ENCODE measurements at regions not wholly inside any gene's neighbourhood (a gene's known extent, or its start where the extent isn't known, plus 50 kb on each side); places are given as distances from the start of the nearest gene placed in this dataset.

GRCh38 chr1:222370913-222371675, 176.8 kb downstream of the HHIPL2 start:
- DNase-seq (ENCODE audit: low read depth in 4 of 4, low spot score in 2 of 4), result no peak

GRCh38 chr1:222370081-222370912, 177.6 kb downstream of the HHIPL2 start:
- DNase-seq (ENCODE audit: low read depth in 4 of 4, low spot score in 2 of 4), result no peak

- no peak for DNase-seq (ENCODE audit: low read depth in 4 of 4, low spot score in 2 of 4)
These were observed 178.8 kb downstream of the HHIPL2 start for GRCh38 chr1:222369148-222369547.

- no peak for DNase-seq (ENCODE audit: low read depth in 4 of 4, low spot score in 2 of 4)
These were observed 189.8 kb downstream of the HHIPL2 start for GRCh38 chr1:222358100-222358499.

GRCh38 chr1:222357252-222357651, 190.7 kb downstream of the HHIPL2 start:
- DNase-seq (ENCODE audit: low read depth in 4 of 4, low spot score in 2 of 4), result no peak

- DNase-seq (ENCODE audit: low read depth in 4 of 4, low spot score in 2 of 4), result no peak
These were observed 200.3 kb downstream of the HHIPL2 start for GRCh38 chr1:222347627-222348026.

- DNase-seq (ENCODE audit: low read depth in 4 of 4, low spot score in 2 of 4), result no peak
These were observed 200.9 kb downstream of the HHIPL2 start for GRCh38 chr1:222346955-222347354.

GRCh38 chr1:222339376-222339947, 208.4 kb downstream of the HHIPL2 start:
- DNase-seq (ENCODE audit: low read depth in 4 of 4, low spot score in 2 of 4), result no peak

- DNase-seq (ENCODE audit: low read depth in 4 of 4, low spot score in 2 of 4), result no peak
These were observed 212.3 kb downstream of the HHIPL2 start for GRCh38 chr1:222335586-222335985.

- DNase-seq (ENCODE audit: low read depth in 4 of 4, low spot score in 2 of 4), result no peak
These were observed 213.8 kb downstream of the HHIPL2 start for GRCh38 chr1:222334026-222334680.

- no peak for DNase-seq (ENCODE audit: low read depth in 4 of 4, low spot score in 2 of 4)
These were observed 216.1 kb downstream of the HHIPL2 start for GRCh38 chr1:222331765-222332164.

GRCh38 chr1:222331340-222331739, 216.6 kb downstream of the HHIPL2 start:
- DNase-seq (ENCODE audit: low read depth in 4 of 4, low spot score in 2 of 4), result no peak

- DNase-seq (ENCODE audit: low read depth in 4 of 4, low spot score in 2 of 4), result no peak
These were observed 218.3 kb downstream of the HHIPL2 start for GRCh38 chr1:222329493-222330045.

GRCh38 chr1:222326710-222327036, 221.2 kb downstream of the HHIPL2 start:
- no peak for DNase-seq (ENCODE audit: low read depth in 4 of 4, low spot score in 2 of 4)

- DNase-seq (ENCODE audit: low read depth in 4 of 4, low spot score in 2 of 4), result no peak
These were observed 221.7 kb downstream of the HHIPL2 start for GRCh38 chr1:222326006-222326709.

- DNase-seq (ENCODE audit: low read depth in 4 of 4, low spot score in 2 of 4), result no peak
These were observed 222.4 kb downstream of the HHIPL2 start for GRCh38 chr1:222325506-222325905.

- DNase-seq (ENCODE audit: low read depth in 4 of 4, low spot score in 2 of 4), result no peak
These were observed 233.1 kb downstream of the HHIPL2 start for GRCh38 chr1:222314839-222315238.

- no peak for DNase-seq (ENCODE audit: low read depth in 4 of 4, low spot score in 2 of 4)
These were observed 237.1 kb downstream of the HHIPL2 start for GRCh38 chr1:222310836-222311235.

GRCh38 chr1:222307621-222308020, 240.3 kb downstream of the HHIPL2 start:
- DNase-seq (ENCODE audit: low read depth in 4 of 4, low spot score in 2 of 4), result no peak

GRCh38 chr1:222306512-222306911, 241.4 kb downstream of the HHIPL2 start:
- no peak for DNase-seq (ENCODE audit: low read depth in 4 of 4, low spot score in 2 of 4)

All from left renal cortex interstitium (tissue), 4 donors.